Panc1 (cell line): ENCODE measurements at regions not wholly inside any gene's neighbourhood (a gene's known extent, or its start where the extent isn't known, plus 50 kb on each side); places are given as distances from the start of the nearest gene placed in this dataset.

Experiments
- ATAC-seq: fragments of 200-7000 bp; cut with Tn5 transposase; 2 replicates; pipeline ENCODE4 v1.9.1; 2020; ENCODE audit warnings: mild to moderate bottlenecking, moderate library complexity
- BruUV-seq: library from RNA; stranded (reverse); fragments of 400-500 nt; replicated peaks from 2 replicates; lab custom pipeline; 2021; lab: Mats Ljungman, UMichigan
- CTCF ChIA-PET: fragments of 300-600 bp; sonication (Branson Sonifier 250); formaldehyde crosslinking; loops from one replicate; lab custom pipeline; 2022; ENCODE audit warnings: antibody characterized with exemption; lab: Charles Lee
- POLR2A ChIA-PET: fragments of 300-600 bp; sonication (Branson Sonifier 250); formaldehyde crosslinking; loops from one replicate; lab custom pipeline; 2022; ENCODE audit warnings: antibody characterized with exemption; lab: Charles Lee
- DNase-seq: peaks from one replicate; pipeline ENCODE4 v3.0.0-alpha.2; 2010; ENCODE audit warnings: low read depth, low spot score
- H3K27ac ChIP-seq: 2 replicates; pipeline ENCODE4 v1.5.1; 2011; ENCODE audit warnings: mild to moderate bottlenecking, low read length, inconsistent platforms
- H3K27me3 ChIP-seq: fragments of 200-500 bp; sonication (Bioruptor generic); 2 replicates; pipeline ENCODE4 v1.6.0; 2014; ENCODE audit warnings: low read length, inconsistent platforms; ENCODE audit not compliant: control insufficient read depth, insufficient read depth
- H3K36me3 ChIP-seq: fragments of 200-500 bp; sonication (Bioruptor generic); 2 replicates; pipeline ENCODE4 v1.5.1; 2014; ENCODE audit warnings: inconsistent platforms, mild to moderate bottlenecking, low read length, moderate library complexity; ENCODE audit not compliant: control insufficient read depth, insufficient read depth
- H3K4me1 ChIP-seq: 2 replicates; pipeline ENCODE4 v1.5.1; 2011; ENCODE audit warnings: inconsistent platforms, mild to moderate bottlenecking, low read length, moderate library complexity; ENCODE audit not compliant: control insufficient read depth, insufficient read depth
- H3K4me3 ChIP-seq, 2 experiments: 2 replicates each; pipeline ENCODE4 v1.5.1; 2011 to 2012; ENCODE audit warnings: low read depth in 2 of 2, low read length in 2 of 2, mild to moderate bottlenecking in 2 of 2, inconsistent platforms in 1 of 2, moderate library complexity in 1 of 2
- H3K9me3 ChIP-seq: fragments of 200-500 bp; sonication (Bioruptor generic); 2 replicates; pipeline ENCODE4 v1.5.1; 2014; ENCODE audit warnings: low read depth, mild to moderate bottlenecking, inconsistent platforms, low read length, moderate library complexity; ENCODE audit not compliant: control insufficient read depth, insufficient read depth
- CTCF ChIP-seq: fragments of 450-650 bp; IDR thresholded peaks from 2 replicates; pipeline ENCODE4 v1.5.1; 2017; ENCODE audit warnings: mild to moderate bottlenecking
- POLR2AphosphoS5 ChIP-seq: IDR thresholded peaks from 2 replicates; pipeline ENCODE4 v1.6.1; 2012; ENCODE audit warnings: mild to moderate bottlenecking, low read depth, low read length, moderate library complexity
- REST ChIP-seq, 2 experiments: IDR thresholded peaks; 2 replicates each; pipeline ENCODE4 v1.6.1; 2011 to 2012; ENCODE audit warnings: low read depth in 2 of 2, control low read depth in 1 of 2, low read length in 1 of 2, mild to moderate bottlenecking in 1 of 2, moderate library complexity in 1 of 2; ENCODE audit not compliant: insufficient read depth in 1 of 2
- SIN3A ChIP-seq: IDR thresholded peaks from 2 replicates; pipeline ENCODE4 v1.6.1; 2012; ENCODE audit warnings: low read depth, mild to moderate bottlenecking, low read length, moderate library complexity, borderline replicate concordance; ENCODE audit not compliant: insufficient read depth
- TCF7L2 ChIP-seq: IDR thresholded peaks from 2 replicates; pipeline ENCODE4 v1.6.1; 2011; ENCODE audit warnings: mild to moderate bottlenecking, low read depth, low read length, inconsistent platforms
- in situ Hi-C: cut with HindIII; loops from 2 replicates; pipeline ENCODE4 v1.10.0; 2016; ENCODE audit warnings: low sequenced_read_pairs, low pct_unique_long_range_greater_than_20kb
- intact Hi-C: fragments of 100-400 bp; cut with micrococcal nuclease; formaldehyde crosslinking; loops from one replicate; pipeline ENCODE4 v1.10.0; 2022; ENCODE audit not compliant: unreplicated experiment

- intact Hi-C loops: no loop called here
- no peak for ATAC-seq
- POLR2A ChIA-PET: no interaction called here
- Histone ChIP-seq H3K4me3 (no peak overlapping the region), H3K27ac (no peak overlapping the region), H3K9me3 (peaks cover 13% of the 10 kb centered on the region; the same call in 1 of the 2 replicates), H3K36me3 (no peaks in the 10 kb centered on the region), H3K4me1 (no peaks in the 10 kb centered on the region), H3K27me3 (no peaks in the 10 kb centered on the region)
- CTCF ChIA-PET: interaction anchor here (0.5 kb wide), 1 partner anchor 19 kb away, joined by 3 read pairs; no protein-coding TSS in a partner anchor
- in situ Hi-C loops: no loop called here
- TF ChIP-seq REST (IDR thresholded peaks at IDR 0.05; ENCODE audit: insufficient read depth in 1 of 2, low read depth in 2 of 2, low read length in 1 of 2) (no peak), SIN3A (no peak), TCF7L2 (no peak), POLR2AphosphoS5 (no peak), CTCF (no peak)
- no peak for DNase-seq
- no TSS peak for BruUV-seq
These were observed 102.1 kb downstream of the C11orf91 start for GRCh38 chr11:33598426-33599069.

- Histone ChIP-seq H3K27me3 (no peaks in the 10 kb centered on the region), H3K36me3 (no peaks in the 10 kb centered on the region), H3K4me3 (no peak overlapping the region), H3K9me3 (peaks cover 14% of the 10 kb centered on the region; the same call in 1 of the 2 replicates), H3K4me1 (no peaks in the 10 kb centered on the region), H3K27ac (no peak overlapping the region)
- intact Hi-C loops (no loop called here), in situ Hi-C loops (no loop called here)
- no TSS peak for BruUV-seq
- ChIA-PET POLR2A (no interaction called here), CTCF (no interaction called here)
- DNase-seq (no peak), ATAC-seq (no peak)
- TF ChIP-seq POLR2AphosphoS5 (no peak), TCF7L2 (no peak), REST (IDR thresholded peaks at IDR 0.05; ENCODE audit: insufficient read depth in 1 of 2, low read depth in 2 of 2, low read length in 1 of 2) (no peak), SIN3A (no peak), CTCF (no peak)
These were observed 106.4 kb downstream of the C11orf91 start for GRCh38 chr11:33594188-33594587.
